ENCODE measurements at regions not wholly inside any gene's neighbourhood (a gene's known extent, or its start where the extent isn't known, plus 50 kb on each side); places are given as distances from the start of the nearest gene placed in this dataset.
"Not testable (repeated sequence)": the region's sequence is repeated elsewhere in the genome, so short reads cannot be mapped to it uniquely, and the experiment has no call there.

DNA sequence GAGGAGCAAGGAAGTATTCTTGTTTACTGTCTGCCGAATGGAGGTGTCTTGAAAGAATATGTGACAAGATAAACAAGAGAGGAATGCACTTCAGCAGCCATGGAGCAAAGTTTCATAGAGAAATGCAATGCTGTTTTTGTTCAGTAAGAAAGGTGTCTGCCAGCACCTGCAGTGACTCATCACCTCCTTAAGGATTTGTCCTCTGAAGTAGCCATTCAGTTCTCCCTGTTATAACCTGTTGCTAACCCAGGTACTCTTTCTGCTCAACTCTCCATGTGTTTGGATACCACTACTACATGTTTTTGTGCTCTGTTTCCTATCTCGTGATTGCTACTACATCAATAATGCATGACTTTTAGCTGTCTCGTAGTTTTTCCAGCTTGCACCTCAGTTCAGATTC, 328.9 kb downstream of the CHL1 start:
- DNase-seq = no peak

DNA sequence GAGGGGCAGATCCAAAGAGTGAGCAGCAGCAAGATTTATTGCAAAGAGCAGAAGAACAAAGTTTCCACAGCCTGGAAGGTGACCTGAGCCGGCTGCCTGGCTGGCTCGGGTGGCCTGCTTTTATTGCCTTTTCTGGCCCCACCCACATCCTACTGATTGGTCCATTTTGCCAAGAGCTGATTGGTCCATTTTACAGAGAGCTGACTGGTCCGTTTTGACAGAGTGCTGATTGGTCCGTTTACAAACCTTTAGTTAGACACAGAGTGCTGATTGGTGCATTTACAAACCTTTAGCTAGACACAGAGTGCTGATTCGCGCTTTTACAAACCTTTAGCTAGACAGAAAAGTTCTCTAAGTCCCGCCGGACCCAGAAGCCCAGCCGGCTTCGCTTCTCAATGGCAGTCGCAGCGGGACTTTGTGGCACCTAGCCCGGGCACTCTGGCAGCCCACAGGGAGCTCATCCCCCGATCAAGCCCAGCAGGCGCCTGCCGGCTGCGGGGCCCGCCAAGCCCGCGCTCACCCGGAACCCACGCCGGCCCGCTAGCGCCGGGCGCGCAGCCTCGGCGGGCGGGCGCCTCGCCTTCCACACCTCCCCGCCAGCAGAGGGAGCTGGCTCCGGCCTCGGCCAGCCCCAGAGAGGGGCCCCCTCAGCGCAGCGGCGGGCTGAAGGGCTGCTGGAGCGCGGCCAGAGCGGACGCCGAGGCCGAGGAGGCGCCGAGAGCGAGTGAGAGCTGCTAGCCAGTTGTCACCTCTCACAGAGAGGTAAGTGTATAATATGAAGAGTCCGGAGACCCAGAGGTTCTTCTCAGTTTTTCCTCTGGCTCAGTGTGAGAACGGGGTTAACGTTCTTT, 339.2 kb downstream of the CHL1 start:
- DNase-seq = no peak

GRCh38 chr3:536417-536813, 339.9 kb downstream of the CHL1 start:
- no peak for DNase-seq

GRCh38 chr3:541062-541801, 344.7 kb downstream of the CHL1 start:
- no peak for DNase-seq

DNA sequence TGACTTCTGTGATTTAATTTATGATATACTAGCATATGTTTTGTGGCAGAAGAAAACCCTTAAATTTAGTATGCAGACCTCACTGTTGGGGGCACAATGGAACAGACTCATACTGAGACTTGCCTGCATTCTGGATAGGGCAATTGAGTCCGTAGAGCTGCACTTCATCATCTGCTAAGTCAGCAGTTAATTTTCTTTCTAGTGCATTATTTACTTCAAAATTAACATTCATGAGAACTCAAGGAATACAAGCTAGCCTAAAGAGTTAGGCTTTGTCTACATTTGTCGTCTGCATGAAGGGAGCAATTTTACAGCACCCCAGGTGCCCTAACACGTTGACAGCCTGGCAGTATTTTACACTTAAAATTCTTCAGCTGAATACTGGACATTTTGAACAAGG, 345.5 kb downstream of the CHL1 start:
- DNase-seq = no peak

DNA sequence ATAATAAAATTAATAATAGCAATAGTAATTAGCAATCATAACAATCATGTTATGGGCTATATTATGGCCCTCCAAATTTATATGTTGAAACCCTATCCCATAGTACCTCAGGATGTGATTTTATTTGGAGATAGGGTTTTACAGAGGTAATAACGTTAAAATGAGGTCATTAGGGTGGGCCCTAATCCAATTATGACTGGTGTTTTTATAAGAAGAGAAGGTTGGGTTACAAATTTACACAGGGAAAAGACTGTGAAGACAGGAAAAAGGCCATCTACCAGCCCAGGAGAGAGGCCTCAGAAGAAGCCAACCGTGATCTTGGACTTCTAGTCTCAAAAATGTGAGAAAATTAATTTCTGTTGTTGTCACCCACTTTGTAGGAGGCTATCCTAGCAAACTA, 353.1 kb downstream of the CHL1 start:
- DNase-seq = no peak

DNA sequence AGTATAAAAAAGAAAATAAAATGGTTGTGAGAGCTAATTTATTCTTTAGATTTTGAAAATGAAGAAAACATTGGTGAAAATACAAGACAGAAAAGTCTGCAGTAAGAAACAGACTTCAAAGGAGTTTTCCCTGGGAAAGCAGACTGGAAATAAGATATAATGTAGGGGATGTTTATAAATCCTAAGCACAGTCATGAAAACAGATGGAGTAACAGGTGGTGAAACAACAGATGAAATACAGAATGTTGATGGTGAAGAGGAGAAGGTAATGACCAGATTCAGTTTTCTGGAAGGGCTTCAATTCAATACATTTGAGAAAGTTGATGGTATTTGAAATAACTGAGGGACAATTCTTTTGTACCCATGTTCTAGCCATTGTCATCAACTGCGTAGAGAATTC, 353.9 kb downstream of the CHL1 start:
- no peak for DNase-seq

DNA sequence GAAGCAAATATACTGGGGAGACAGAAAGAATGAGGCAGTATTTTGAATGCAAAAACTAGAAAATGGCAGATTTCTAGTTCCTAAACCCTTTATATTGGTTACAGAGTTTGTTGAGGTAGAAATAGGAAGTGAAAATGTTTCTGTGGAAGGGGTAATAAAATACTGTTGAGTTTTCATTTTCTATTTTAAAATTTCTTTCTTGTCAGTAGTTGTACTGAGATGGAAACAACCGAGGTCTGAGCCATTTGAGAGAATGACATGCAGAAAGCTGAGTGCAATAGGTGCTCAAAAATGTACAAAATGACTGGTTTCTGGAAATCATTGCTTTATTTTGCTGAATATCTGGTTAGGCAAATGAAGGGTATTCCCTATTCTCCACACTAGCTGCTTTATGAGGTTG, 361.4 kb downstream of the CHL1 start:
- DNase-seq = no peak

- no peak for DNase-seq
These were observed 371.1 kb downstream of the CHL1 start for GRCh38 chr3:567488-568185.

DNA sequence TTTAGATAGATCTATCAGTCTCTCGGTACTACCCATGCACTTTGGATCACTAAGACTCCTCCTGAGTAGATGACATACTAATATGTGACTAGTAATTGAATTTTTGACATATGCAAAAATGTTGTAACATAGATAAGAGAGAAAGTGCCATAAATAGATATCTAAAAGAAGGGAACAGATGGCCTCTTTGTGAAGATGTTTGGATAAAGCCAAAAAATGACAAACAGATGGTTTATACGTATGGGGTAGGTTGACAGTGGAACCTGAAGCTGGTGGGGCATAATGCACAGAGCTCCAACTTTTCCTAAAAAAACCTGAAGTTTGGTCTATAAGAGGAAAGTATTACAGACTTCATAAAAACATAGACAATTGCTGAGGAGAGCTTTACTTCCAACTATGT, 383.0 kb downstream of the CHL1 start:
- not testable (repeated sequence) for DNase-seq

DNA sequence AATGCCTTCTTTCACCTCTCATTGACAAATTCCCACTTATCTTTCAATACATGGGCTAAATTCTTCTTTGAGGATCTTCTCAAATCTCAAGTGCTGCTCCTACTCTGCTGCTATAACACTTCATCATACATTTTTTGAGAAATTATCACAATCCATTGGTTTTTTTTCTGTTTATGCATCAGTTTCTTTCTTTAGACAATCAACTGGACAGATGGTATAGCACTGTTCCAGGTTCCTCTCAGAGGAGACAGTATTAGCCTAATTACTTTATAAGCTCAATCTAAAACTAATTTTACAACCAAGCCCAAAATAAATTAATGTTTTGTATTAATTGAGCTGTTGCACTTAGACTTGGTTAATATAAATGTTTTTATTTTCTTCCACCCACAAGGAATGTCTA, 392.5 kb downstream of the CHL1 start:
- not testable (repeated sequence) for DNase-seq

- DNase-seq = not testable (repeated sequence)
These were observed 400.7 kb downstream of the CHL1 start for GRCh38 chr3:597304-597703.

- not testable (repeated sequence) for DNase-seq
These were observed 401.2 kb downstream of the CHL1 start for GRCh38 chr3:597746-598145.

DNA sequence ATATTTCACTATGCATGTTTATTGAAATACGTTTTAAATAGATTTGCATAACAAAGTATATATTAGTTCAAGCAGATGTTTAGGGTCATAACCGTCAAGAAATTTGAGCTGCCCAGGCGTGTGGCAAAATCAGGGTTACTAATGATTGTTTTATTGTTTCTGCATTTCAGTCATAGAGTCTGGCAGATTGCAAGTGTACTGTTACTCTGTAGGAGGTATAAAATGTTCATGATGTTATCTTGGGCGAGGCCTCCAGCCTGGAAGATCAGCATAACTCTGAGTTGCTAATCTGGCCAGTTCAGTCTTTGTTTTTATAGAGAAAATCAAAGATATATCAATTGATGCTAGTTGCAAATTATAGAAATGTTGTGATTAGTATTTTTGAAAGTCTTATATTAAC, 410.9 kb downstream of the CHL1 start:
- not testable (repeated sequence) for DNase-seq

DNA sequence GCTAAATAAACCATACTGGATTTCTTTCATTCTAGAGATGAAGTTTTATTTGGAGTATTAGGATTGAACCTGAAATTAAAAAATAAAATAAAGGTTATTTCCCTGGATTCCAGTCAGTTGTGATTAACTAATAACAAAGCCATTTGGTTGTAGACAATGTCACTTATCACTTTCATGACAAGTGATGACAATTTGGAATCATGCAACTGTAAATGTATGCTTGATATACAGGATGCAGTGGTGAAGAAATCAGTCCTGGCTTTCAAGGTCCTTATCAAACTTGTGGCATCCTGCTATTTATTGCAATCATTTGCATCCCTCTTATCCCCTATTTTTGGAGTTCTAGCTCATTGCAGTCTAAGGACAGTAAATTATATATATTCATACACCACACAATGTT, 425.2 kb downstream of the CHL1 start:
- no peak for DNase-seq

DNA sequence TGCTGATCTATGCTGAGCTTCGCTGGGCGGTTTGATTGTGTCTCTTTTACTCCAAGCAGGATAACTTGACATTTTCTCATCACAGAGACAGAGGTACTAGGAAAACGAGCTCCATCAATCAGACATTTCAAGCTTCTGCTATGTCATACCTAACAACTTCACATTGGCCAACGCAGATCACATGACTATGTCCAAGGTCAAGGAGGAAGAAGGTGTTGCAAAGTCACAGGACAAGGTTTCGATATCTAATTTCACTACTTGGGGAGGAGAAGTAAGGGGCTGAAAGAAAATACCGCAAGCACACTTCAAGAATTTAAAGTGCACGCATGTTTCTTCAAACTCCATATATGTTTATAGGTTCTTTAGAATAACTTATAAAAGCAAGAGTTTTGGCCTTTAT, 425.8 kb downstream of the CHL1 start:
- no peak for DNase-seq

DNA sequence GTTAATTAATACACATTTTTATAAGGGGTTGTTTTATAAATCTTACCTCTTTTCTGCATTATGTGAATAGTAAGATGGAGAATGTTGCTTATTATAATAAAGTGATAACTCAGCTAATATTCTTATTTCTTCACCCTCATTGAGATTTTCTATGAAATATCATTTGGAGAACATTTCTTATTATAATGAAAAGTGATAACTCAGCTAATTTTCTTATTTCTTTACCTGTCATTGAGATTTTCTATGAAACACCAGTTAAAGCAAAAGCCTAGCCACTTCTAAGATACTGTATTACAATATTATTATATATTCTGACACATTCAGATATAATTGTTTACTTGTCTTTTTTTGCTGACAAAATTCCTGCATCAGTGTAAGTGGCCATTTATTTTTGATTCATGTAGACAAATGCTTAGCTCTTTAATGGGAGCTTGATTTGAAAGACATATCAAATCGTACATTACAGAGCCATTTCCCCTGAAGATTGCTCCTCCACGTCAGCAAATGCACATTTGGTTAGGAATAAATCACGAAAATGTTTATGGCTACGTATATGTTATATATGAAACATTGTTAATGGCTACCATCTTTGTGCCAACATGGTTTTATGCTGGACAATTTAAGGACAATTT, 427.5 kb downstream of the CHL1 start:
- DNase-seq = no peak

DNA sequence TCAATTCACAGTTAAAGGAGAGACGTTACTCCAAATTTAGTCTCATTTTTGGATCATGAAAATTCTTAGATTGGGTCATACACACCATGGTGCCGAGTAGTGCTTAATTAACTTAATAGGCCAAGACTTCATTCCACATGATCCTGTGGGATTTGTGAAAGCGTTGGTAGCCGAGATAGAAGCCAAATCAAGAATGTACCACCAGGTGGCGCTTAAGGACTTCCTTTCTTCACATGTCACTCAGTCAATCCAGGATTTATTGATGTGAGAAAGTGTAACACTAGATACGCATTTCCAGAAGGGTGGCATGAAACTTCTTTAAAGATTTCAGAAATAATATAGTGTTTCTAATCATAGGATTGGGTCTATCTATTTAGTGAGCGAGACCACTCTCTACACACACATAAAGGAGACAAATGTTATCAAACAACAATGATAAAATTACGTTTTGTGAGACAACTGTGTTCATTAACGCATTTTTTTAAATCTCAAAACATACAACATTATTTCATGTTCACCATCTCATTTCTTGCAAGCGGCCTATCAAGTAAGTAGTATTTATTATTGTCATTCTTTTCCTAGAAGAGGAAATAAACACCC, 436.1 kb downstream of the CHL1 start:
- DNase-seq = peak; percentile 54

GRCh38 chr3:634511-634910, 437.9 kb downstream of the CHL1 start:
- DNase-seq = no peak

GRCh38 chr3:635393-635792, 438.8 kb downstream of the CHL1 start:
- no peak for DNase-seq

DNA sequence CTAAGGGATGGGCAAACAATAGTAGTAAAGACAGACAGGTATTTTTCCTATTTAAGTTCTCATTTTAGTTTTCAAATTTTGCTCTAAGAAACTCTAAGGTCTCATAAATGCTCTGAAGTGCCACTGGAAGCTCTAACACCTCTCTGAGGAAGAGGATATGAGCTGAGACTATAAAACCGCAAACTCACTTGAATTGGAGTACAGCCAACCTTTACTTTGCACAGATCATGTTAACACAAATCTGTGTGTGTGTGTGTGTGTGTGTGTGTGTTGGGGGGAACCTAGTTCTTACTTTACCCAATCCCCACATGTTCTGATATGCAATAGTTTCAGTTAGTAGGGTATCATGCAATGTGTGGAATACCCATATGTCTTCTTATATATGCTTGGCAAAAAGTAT, 446.8 kb downstream of the CHL1 start:
- DNase-seq = no peak

GRCh38 chr3:655824-656223, 437.0 kb upstream of the CNTN6 start:
- no peak for DNase-seq

DNA sequence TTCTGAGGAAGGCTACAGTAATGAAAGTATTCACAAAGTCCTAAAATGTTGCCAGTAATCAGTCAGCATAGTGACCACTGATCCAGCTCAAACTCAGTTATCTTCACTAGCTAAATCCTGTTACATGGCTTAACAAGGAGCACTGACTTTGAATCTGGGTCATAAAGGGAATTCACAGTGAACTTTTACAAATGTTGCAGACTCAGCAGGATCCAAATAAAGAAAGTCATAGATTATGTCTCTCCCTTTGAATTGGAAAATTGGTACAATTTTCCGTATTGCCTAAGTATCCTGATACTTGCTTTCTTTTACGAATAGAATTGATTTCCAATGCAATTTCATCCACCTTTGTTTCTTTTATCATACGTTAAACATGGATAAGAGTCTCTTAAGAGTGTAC, 431.5 kb upstream of the CNTN6 start:
- DNase-seq = no peak

Measured in activated CD8-positive, alpha-beta memory T cell treated with anti-CD3 and anti-CD28 coated beads, Interleukin-2, amount 50 U/mL, for 48 hours (primary cell).